ENCODE measurements at regions not wholly inside any gene's neighbourhood (a gene's known extent, or its start where the extent isn't known, plus 50 kb on each side); places are given as distances from the start of the nearest gene placed in this dataset.

DNA sequence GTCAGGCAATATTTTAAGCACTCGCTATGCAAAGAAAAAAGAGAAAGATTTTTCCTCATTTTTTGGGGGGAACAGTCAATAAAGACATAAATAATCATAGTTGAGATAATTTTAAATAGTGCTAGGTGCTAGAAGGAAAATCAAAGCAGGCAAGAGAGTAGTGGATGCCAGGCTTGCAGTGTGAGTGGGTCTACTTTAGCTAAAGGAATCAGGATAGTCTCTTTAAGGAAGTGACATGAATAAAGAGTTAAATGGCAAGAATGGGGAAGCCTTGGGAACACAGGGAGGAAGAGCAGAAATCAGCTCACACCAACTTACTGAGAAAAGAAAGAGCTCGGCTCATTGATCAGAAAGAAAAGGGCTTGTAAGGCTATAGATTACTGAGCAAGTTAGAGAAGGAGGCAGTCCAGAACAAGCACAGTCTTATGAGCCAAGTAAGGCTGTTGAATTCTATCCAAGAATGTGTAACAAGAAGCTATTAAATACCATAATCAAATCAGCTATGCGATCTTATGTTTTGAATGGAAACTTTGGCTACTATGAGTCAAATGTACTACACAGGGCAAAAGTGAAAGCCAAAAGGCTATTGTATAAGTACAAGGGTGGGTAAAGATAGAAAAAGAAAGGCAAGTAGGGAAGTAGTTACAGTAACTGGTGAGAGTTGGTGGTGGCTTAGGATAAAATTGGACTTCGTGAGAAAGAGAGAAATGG lies 833.8 kb upstream of the PIK3C3 start:
- TF ChIP-seq, protein P1, sequence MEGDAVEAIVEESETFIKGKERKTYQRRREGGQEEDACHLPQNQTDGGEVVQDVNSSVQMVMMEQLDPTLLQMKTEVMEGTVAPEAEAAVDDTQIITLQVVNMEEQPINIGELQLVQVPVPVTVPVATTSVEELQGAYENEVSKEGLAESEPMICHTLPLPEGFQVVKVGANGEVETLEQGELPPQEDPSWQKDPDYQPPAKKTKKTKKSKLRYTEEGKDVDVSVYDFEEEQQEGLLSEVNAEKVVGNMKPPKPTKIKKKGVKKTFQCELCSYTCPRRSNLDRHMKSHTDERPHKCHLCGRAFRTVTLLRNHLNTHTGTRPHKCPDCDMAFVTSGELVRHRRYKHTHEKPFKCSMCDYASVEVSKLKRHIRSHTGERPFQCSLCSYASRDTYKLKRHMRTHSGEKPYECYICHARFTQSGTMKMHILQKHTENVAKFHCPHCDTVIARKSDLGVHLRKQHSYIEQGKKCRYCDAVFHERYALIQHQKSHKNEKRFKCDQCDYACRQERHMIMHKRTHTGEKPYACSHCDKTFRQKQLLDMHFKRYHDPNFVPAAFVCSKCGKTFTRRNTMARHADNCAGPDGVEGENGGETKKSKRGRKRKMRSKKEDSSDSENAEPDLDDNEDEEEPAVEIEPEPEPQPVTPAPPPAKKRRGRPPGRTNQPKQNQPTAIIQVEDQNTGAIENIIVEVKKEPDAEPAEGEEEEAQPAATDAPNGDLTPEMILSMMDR (IDR thresholded peaks at IDR 0.05; ENCODE audit: borderline replicate concordance, extremely low read depth, insufficient read depth): no peak
- H3K36me3 ChIP-seq (ENCODE audit: control insufficient read depth in 2 of 3, insufficient read depth in 3 of 3, low read length in 3 of 3): no peaks in the 10 kb centered on the region
- intact Hi-C loops (cut with DNase I): no loop called here
- H3K4me3 ChIP-seq (ENCODE audit: low read length in 3 of 3): no peak overlapping the region
- no peak overlapping the region for H3K9ac ChIP-seq (ENCODE audit: low read length in 3 of 3)
- no peaks in the 10 kb centered on the region for H3K4me1 ChIP-seq (ENCODE audit: control insufficient read depth in 2 of 3, insufficient read depth in 2 of 3, low read depth in 1 of 3, low read length in 3 of 3)
- peaks cover 0 to 3% (median 0%) of the 10 kb centered on the region in 3 donors for H3K9me3 ChIP-seq (ENCODE audit: control insufficient read depth in 2 of 3, insufficient read depth in 1 of 3, low read length in 3 of 3)
- FAIRE-seq (no peak), DNase-seq (peak in 1 of 5 donors; percentile 18)
- no peak overlapping the region for H3K27ac ChIP-seq (ENCODE audit: low read depth in 2 of 2, low read length in 2 of 2)
- H3K27me3 ChIP-seq (ENCODE audit: control insufficient read depth, insufficient read depth, low read length): no peaks in the 10 kb centered on the region

DNA sequence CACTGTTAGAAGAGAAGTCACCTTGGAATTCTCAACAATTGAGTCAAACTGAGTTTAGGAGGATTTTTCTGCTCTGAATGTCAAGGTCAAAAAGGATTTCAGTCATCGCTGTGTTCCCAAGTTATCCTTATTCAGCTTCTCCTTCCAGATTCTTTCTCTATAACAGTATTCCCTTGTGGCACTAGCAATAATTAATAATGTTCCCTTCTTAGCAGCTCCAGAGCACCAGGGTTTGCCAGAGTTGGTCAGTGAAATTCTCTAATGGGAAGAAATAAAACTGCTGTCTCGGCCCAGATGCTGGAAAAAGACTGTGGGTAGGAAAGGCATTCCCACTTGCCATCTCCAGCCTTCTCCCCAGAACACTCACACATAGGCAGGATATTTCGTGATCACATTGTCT lies 836.0 kb upstream of the PIK3C3 start:
- Histone ChIP-seq H3K4me1 (ENCODE audit: control insufficient read depth in 2 of 3, insufficient read depth in 2 of 3, low read depth in 1 of 3, low read length in 3 of 3) (no peaks in the 10 kb centered on the region), H3K9me3 (ENCODE audit: control insufficient read depth in 2 of 3, insufficient read depth in 1 of 3, low read length in 3 of 3) (peaks cover 0 to 3% (median 0%) of the 10 kb centered on the region in 3 donors), H3K27ac (ENCODE audit: low read depth in 2 of 2, low read length in 2 of 2) (no peak overlapping the region), H3K9ac (ENCODE audit: low read length in 3 of 3) (no peak overlapping the region), H3K36me3 (ENCODE audit: control insufficient read depth in 2 of 3, insufficient read depth in 3 of 3, low read length in 3 of 3) (no peaks in the 10 kb centered on the region), H3K27me3 (ENCODE audit: control insufficient read depth, insufficient read depth, low read length) (no peaks in the 10 kb centered on the region), H3K4me3 (ENCODE audit: low read length in 3 of 3) (no peak overlapping the region)
- TF ChIP-seq, protein P1 (IDR thresholded peaks at IDR 0.05; ENCODE audit: borderline replicate concordance, extremely low read depth, insufficient read depth): no peak
- intact Hi-C loops (cut with DNase I): loop anchor here (10.0 kb wide), 1 partner anchor 64 kb away; no protein-coding TSS in a partner anchor
- DNase-seq: no peak
- FAIRE-seq: no peak

DNA sequence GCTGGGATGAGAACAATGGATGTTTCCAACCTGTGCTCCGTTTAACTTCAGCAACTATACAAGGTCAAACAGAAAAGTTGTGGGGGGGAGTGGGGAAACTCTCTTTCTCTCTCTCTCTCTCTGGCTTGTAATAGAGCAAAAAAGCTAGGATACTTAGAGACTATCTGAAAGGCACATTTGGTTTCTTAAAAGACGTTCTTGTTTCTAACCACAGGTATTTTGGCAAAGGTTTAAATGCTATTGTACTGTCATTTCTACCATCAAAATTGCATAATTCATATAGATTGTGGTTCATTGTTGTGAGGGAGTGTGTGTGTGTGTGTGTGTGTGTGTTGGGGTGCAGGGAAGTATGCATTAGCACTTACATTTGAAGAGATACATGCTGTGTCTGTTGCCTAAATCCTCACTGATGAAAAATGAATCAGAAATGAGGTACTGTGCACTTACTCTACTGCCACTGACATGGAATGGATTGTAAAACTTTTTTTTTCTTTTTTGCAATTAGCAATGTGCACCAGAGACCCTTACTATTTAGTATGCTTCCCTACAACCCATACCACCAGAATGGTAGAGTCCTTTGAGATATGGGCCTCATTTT lies 841.0 kb upstream of the PIK3C3 start:
- intact Hi-C loops (cut with DNase I): loop anchor here (10.0 kb wide), 1 partner anchor 59 kb away; no protein-coding TSS in a partner anchor
- H3K27me3 ChIP-seq (ENCODE audit: control insufficient read depth, insufficient read depth, low read length): no peaks in the 10 kb centered on the region
- no peak overlapping the region for H3K27ac ChIP-seq (ENCODE audit: low read depth in 2 of 2, low read length in 2 of 2)
- H3K9ac ChIP-seq (ENCODE audit: low read length in 3 of 3): no peak overlapping the region
- no peak overlapping the region for H3K4me3 ChIP-seq (ENCODE audit: low read length in 3 of 3)
- H3K36me3 ChIP-seq (ENCODE audit: control insufficient read depth in 2 of 3, insufficient read depth in 3 of 3, low read length in 3 of 3): no peaks in the 10 kb centered on the region
- H3K4me1 ChIP-seq (ENCODE audit: control insufficient read depth in 2 of 3, insufficient read depth in 2 of 3, low read depth in 1 of 3, low read length in 3 of 3): no peaks in the 10 kb centered on the region
- TF ChIP-seq, protein P1 (IDR thresholded peaks at IDR 0.05; ENCODE audit: borderline replicate concordance, extremely low read depth, insufficient read depth): no peak
- no peaks in the 10 kb centered on the region for H3K9me3 ChIP-seq (ENCODE audit: control insufficient read depth in 2 of 3, insufficient read depth in 1 of 3, low read length in 3 of 3)
- no peak for DNase-seq
- FAIRE-seq: no peak
